NCI-H526 (cell line): ENCODE measurements at regions not wholly inside any gene's neighbourhood (a gene's known extent, or its start where the extent isn't known, plus 50 kb on each side); places are given as distances from the start of the nearest gene placed in this dataset.
A peak's percentile ranks its signal among the peaks of the same experiment; 100 is the strongest.

Experiments used
- DNase-seq, 2 experiments: peaks; one replicate each; lab custom pipeline; 2025; lab: John Stamatoyannopoulos, UW

- no peak for DNase-seq
Observed at GRCh38 chr15:46110755-46111154, 475.9 kb downstream of the SQOR start.

GRCh38 chr15:46111730-46112129, 476.9 kb downstream of the SQOR start:
- peak; percentile 3 to 37 for DNase-seq

- DNase-seq: no peak
Observed at GRCh38 chr15:46117071-46117470, 482.2 kb downstream of the SQOR start.

GRCh38 chr15:46120713-46121112, 485.9 kb downstream of the SQOR start:
- DNase-seq: no peak

GRCh38 chr15:46121441-46121840, 486.6 kb downstream of the SQOR start:
- DNase-seq: no peak

GRCh38 chr15:46126581-46126980, 491.8 kb downstream of the SQOR start:
- DNase-seq: no peak

- DNase-seq: no peak
Observed at GRCh38 chr15:46127361-46127874, 492.6 kb downstream of the SQOR start.

- no peak for DNase-seq
Observed at GRCh38 chr15:46129145-46129544, 494.3 kb downstream of the SQOR start.

- no peak for DNase-seq
Observed at GRCh38 chr15:46131876-46132275, 497.0 kb downstream of the SQOR start.

GRCh38 chr15:46137443-46137842, 502.6 kb downstream of the SQOR start:
- DNase-seq: no peak

GRCh38 chr15:46146002-46146401, 511.2 kb downstream of the SQOR start:
- no peak for DNase-seq

- no peak for DNase-seq
Observed at GRCh38 chr15:46146915-46147314, 512.1 kb downstream of the SQOR start.

GRCh38 chr15:46151786-46152185, 517.0 kb downstream of the SQOR start:
- DNase-seq: no peak

GRCh38 chr15:46166750-46167149, 531.9 kb downstream of the SQOR start:
- no peak for DNase-seq

- DNase-seq: no peak
Observed at GRCh38 chr15:46170326-46170725, 535.5 kb downstream of the SQOR start.

GRCh38 chr15:46174122-46174521, 539.3 kb downstream of the SQOR start:
- no peak for DNase-seq

GRCh38 chr15:46177219-46177618, 542.4 kb downstream of the SQOR start:
- DNase-seq: no peak

GRCh38 chr15:46178138-46178537, 543.3 kb downstream of the SQOR start:
- no peak for DNase-seq

GRCh38 chr15:46207341-46207740, 572.5 kb downstream of the SQOR start:
- DNase-seq: no peak

GRCh38 chr15:46213551-46213950, 578.7 kb downstream of the SQOR start:
- no peak for DNase-seq

- no peak for DNase-seq
Observed at GRCh38 chr15:46222826-46223225, 588.0 kb downstream of the SQOR start.

- DNase-seq: no peak
Observed at GRCh38 chr15:46229263-46229662, 594.4 kb downstream of the SQOR start.

- no peak for DNase-seq
Observed at GRCh38 chr15:46231786-46232185, 597.0 kb downstream of the SQOR start.

GRCh38 chr15:46232471-46232870, 597.6 kb downstream of the SQOR start:
- no peak for DNase-seq

- DNase-seq: no peak
Observed at GRCh38 chr15:46242935-46243334, 608.1 kb downstream of the SQOR start.
